Transverse colon (tissue), 3 donors: ENCODE measurements at regions not wholly inside any gene's neighbourhood (a gene's known extent, or its start where the extent isn't known, plus 50 kb on each side); places are given as distances from the start of the nearest gene placed in this dataset.

Source experiments
- CTCF ChIP-seq, 5 experiments: fragments of 200-600 bp in 3 of 5; fragments of 450-650 bp in 2 of 5; sonication (generic) in 3 of 5; IDR thresholded peaks; 1 replicate in 2 of 5; 2 replicates in 3 of 5; pipeline ENCODE4 v1.5.1; 2016 to 2017; ENCODE audit warnings: antibody characterized with exemption in 5 of 5, inconsistent platforms in 3 of 5, mild to moderate bottlenecking in 2 of 5, moderate library complexity in 1 of 5
- EP300 ChIP-seq: sonication (generic); formaldehyde crosslinking; IDR thresholded peaks from one replicate; pipeline ENCODE4 v1.6.1; 2017; ENCODE audit warnings: antibody characterized with exemption, low read depth

DNA sequence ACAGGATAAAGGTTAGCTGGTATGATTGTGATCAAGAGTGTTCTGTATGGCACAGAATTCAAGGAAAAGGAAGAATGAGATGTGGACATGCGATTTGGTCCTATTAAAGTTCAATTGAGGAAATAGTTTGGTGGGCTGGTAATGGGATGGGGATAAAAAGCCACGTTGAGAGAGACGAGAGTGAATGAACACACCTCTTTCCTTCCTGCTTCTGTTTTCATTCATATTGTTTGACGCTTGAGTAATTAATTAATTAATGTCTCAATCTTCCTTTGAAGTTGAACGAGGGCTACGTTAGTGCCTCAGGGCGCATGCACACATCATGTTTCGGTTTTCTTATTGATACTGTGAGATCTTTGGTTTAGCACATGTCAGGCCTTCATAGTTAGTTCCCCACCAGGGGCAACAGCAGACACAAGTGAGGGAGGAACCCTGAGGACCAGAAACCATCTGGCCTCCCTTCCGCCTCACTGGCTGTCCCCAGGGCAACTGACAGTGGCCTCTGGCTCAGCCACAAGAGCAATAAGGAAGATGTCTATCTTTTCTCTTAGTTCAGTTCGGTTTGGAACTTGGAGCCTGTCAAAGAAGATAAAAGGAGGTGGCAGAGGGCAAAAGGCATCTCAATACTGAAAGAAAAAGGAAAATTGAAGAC, 116.0 kb downstream of the LIPG start:
- TF ChIP-seq CTCF (IDR thresholded peaks at IDR 0.05) = no peak
- no peak for TF ChIP-seq EP300
